Adipocyte (in vitro differentiated cells): ENCODE measurements at regions not wholly inside any gene's neighbourhood (a gene's known extent, or its start where the extent isn't known, plus 50 kb on each side); places are given as distances from the start of the nearest gene placed in this dataset.
"Not testable (repeated sequence)": the region's sequence is repeated elsewhere in the genome, so short reads cannot be mapped to it uniquely, and the experiment has no call there.

Experiments
- DNase-seq: peaks from one replicate; pipeline ENCODE4 v3.0.0-alpha.2; 2015; ENCODE audit warnings: low read depth
- H3K27me3 ChIP-seq: replicated peaks from 2 replicates; pipeline ENCODE4 v1.7.0; 2013; ENCODE audit warnings: mild to moderate bottlenecking, low read length, moderate library complexity; ENCODE audit not compliant: control insufficient read depth, insufficient read depth
- H3K36me3 ChIP-seq: 2 replicates; pipeline ENCODE4 v1.7.0; 2013; ENCODE audit warnings: low read length, mild to moderate bottlenecking, moderate library complexity; ENCODE audit not compliant: control insufficient read depth, insufficient read depth, severe bottlenecking
- H3K4me1 ChIP-seq: 2 replicates; pipeline ENCODE4 v1.7.0; 2013; ENCODE audit warnings: mild to moderate bottlenecking, low read length, moderate library complexity; ENCODE audit not compliant: control insufficient read depth, insufficient read depth
- H3K4me3 ChIP-seq: 2 replicates; pipeline ENCODE4 v1.7.0; 2013; ENCODE audit warnings: mild to moderate bottlenecking, low read length, moderate library complexity
- H3K9ac ChIP-seq: 2 replicates; pipeline ENCODE4 v1.7.0; 2013; ENCODE audit warnings: mild to moderate bottlenecking, low read length, moderate library complexity
- H3K9me3 ChIP-seq: 2 replicates; pipeline ENCODE4 v1.7.0; 2013; ENCODE audit warnings: mild to moderate bottlenecking, low read length, moderate library complexity; ENCODE audit not compliant: control insufficient read depth

GRCh38 chr6:74273541-74273940, 577.5 kb downstream of the CD109 start:
- no peak for DNase-seq
- peaks cover 4% of the 10 kb centered on the region for H3K4me1 ChIP-seq
- no peaks in the 10 kb centered on the region for H3K27me3 ChIP-seq
- H3K4me3 ChIP-seq = no peak overlapping the region
- H3K9me3 ChIP-seq = no peaks in the 10 kb centered on the region
- no peak overlapping the region for H3K9ac ChIP-seq
- H3K36me3 ChIP-seq = no peaks in the 10 kb centered on the region

- H3K36me3 ChIP-seq = no peaks in the 10 kb centered on the region
- DNase-seq = no peak
- no peaks in the 10 kb centered on the region for H3K9me3 ChIP-seq
- H3K27me3 ChIP-seq = no peaks in the 10 kb centered on the region
- H3K4me1 ChIP-seq = no peaks in the 10 kb centered on the region
- no peak overlapping the region for H3K9ac ChIP-seq
- no peak overlapping the region for H3K4me3 ChIP-seq
Measured at GRCh38 chr6:74269600-74269858, 573.5 kb downstream of the CD109 start.

GRCh38 chr6:74268815-74269599, 573.0 kb downstream of the CD109 start:
- Histone ChIP-seq H3K9ac (no peak overlapping the region), H3K36me3 (no peaks in the 10 kb centered on the region), H3K4me1 (no peaks in the 10 kb centered on the region), H3K27me3 (no peaks in the 10 kb centered on the region), H3K9me3 (no peaks in the 10 kb centered on the region), H3K4me3 (no peak overlapping the region)
- DNase-seq = no peak

GRCh38 chr6:74259981-74260380, 564.0 kb downstream of the CD109 start:
- DNase-seq = no peak
- Histone ChIP-seq H3K27me3 (no peaks in the 10 kb centered on the region), H3K9me3 (no peaks in the 10 kb centered on the region)

GRCh38 chr6:74256781-74257180, 560.8 kb downstream of the CD109 start:
- Histone ChIP-seq H3K27me3 (no peaks in the 10 kb centered on the region), H3K4me1 (peaks cover 23% of the 10 kb centered on the region), H3K36me3 (no peaks in the 10 kb centered on the region), H3K9me3 (no peaks in the 10 kb centered on the region), H3K9ac (no peak overlapping the region), H3K4me3 (no peak overlapping the region)
- DNase-seq = peak; percentile 6

More at GRCh38 chr6:74259981-74260380, 564.0 kb downstream of the CD109 start:
- no peak overlapping the region for H3K9ac ChIP-seq
- no peaks in the 10 kb centered on the region for H3K36me3 ChIP-seq
- H3K4me3 ChIP-seq = peak overlapping the region; percentile 40
- H3K4me1 ChIP-seq = peaks cover 23% of the 10 kb centered on the region

GRCh38 chr6:74256381-74256780, 560.4 kb downstream of the CD109 start:
- Histone ChIP-seq H3K27me3 (no peaks in the 10 kb centered on the region), H3K9ac (no peak overlapping the region)
- peak; percentile 41 for DNase-seq

GRCh38 chr6:74255007-74255406, 559.0 kb downstream of the CD109 start:
- not testable (repeated sequence) for H3K9me3 ChIP-seq, H3K9ac ChIP-seq, DNase-seq, H3K27me3 ChIP-seq, H3K4me3 ChIP-seq, H3K36me3 ChIP-seq
- peaks cover 25% of the 10 kb centered on the region for H3K4me1 ChIP-seq

More at GRCh38 chr6:74256381-74256780, 560.4 kb downstream of the CD109 start:
- Histone ChIP-seq H3K4me1 (peaks cover 23% of the 10 kb centered on the region), H3K36me3 (no peaks in the 10 kb centered on the region), H3K4me3 (no peak overlapping the region), H3K9me3 (no peaks in the 10 kb centered on the region)

GRCh38 chr6:74254147-74254546, 558.1 kb downstream of the CD109 start:
- H3K4me3 ChIP-seq, DNase-seq, H3K27me3 ChIP-seq, H3K9me3 ChIP-seq, H3K36me3 ChIP-seq, H3K9ac ChIP-seq: not testable (repeated sequence)
- peaks cover 17% of the 10 kb centered on the region for H3K4me1 ChIP-seq

GRCh38 chr6:74253261-74253660, 557.3 kb downstream of the CD109 start:
- Histone ChIP-seq H3K9ac (no peak overlapping the region), H3K4me3 (no peak overlapping the region), H3K36me3 (no peaks in the 10 kb centered on the region), H3K9me3 (no peaks in the 10 kb centered on the region), H3K27me3 (no peaks in the 10 kb centered on the region), H3K4me1 (peaks cover 14% of the 10 kb centered on the region)
- no peak for DNase-seq

GRCh38 chr6:74250161-74250818, 554.3 kb downstream of the CD109 start:
- Histone ChIP-seq H3K9me3 (no peaks in the 10 kb centered on the region), H3K9ac (no peak overlapping the region), H3K4me3 (no peak overlapping the region), H3K36me3 (no peaks in the 10 kb centered on the region), H3K27me3 (no peaks in the 10 kb centered on the region), H3K4me1 (peaks cover 6% of the 10 kb centered on the region)
- peak; percentile 17 for DNase-seq

- peaks cover 6% of the 10 kb centered on the region for H3K4me1 ChIP-seq
Measured at GRCh38 chr6:74249658-74250057, 553.7 kb downstream of the CD109 start.

More at GRCh38 chr6:74249658-74250057, 553.7 kb downstream of the CD109 start:
- no peak overlapping the region for H3K4me3 ChIP-seq
- H3K9ac ChIP-seq = no peak overlapping the region
- no peaks in the 10 kb centered on the region for H3K36me3 ChIP-seq
- no peak for DNase-seq
- no peaks in the 10 kb centered on the region for H3K27me3 ChIP-seq
- H3K9me3 ChIP-seq = no peaks in the 10 kb centered on the region
